ENCODE measurements at regions not wholly inside any gene's neighbourhood (a gene's known extent, or its start where the extent isn't known, plus 50 kb on each side); places are given as distances from the start of the nearest gene placed in this dataset.
"Not testable (repeated sequence)": the region's sequence is repeated elsewhere in the genome, so short reads cannot be mapped to it uniquely, and the experiment has no call there.

DNA sequence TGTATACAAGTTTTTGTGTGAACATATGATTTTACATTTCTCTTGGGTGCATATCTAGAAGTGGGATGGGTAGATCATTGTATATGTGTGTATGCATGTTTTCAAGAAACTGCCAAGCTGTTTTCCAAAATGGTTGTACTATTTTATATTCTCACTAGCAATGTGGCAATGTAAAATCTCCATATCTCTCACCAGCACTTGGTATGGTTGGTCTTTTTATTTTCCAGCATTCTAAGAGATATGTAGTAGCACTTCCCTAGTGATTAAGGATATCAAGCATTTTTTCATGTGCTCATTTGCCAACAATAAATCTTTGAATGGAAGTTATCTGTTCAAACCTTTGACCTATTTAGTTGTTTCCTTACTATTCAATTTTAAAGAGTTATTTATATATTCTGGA lies 310.7 kb downstream of the ZNF326 start:
- TF ChIP-seq, protein P1, sequence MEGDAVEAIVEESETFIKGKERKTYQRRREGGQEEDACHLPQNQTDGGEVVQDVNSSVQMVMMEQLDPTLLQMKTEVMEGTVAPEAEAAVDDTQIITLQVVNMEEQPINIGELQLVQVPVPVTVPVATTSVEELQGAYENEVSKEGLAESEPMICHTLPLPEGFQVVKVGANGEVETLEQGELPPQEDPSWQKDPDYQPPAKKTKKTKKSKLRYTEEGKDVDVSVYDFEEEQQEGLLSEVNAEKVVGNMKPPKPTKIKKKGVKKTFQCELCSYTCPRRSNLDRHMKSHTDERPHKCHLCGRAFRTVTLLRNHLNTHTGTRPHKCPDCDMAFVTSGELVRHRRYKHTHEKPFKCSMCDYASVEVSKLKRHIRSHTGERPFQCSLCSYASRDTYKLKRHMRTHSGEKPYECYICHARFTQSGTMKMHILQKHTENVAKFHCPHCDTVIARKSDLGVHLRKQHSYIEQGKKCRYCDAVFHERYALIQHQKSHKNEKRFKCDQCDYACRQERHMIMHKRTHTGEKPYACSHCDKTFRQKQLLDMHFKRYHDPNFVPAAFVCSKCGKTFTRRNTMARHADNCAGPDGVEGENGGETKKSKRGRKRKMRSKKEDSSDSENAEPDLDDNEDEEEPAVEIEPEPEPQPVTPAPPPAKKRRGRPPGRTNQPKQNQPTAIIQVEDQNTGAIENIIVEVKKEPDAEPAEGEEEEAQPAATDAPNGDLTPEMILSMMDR (IDR thresholded peaks at IDR 0.05; ENCODE audit: low read depth, low read length, missing control alignments), result no peak
- H3K4me3 ChIP-seq (ENCODE audit: low read depth, low read length), result no peak overlapping the region
- H3K27me3 ChIP-seq (replicated peaks), result no peaks in the 10 kb centered on the region
- no peak overlapping the region for H3K27ac ChIP-seq
- no peak for DNase-seq
- H3K36me3 ChIP-seq (replicated peaks), result no peaks in the 10 kb centered on the region
- in situ Hi-C loops (cut with HindIII; ENCODE audit: low pct_ligation_motif_present, low sequenced_read_pairs), result no loop called here

DNA sequence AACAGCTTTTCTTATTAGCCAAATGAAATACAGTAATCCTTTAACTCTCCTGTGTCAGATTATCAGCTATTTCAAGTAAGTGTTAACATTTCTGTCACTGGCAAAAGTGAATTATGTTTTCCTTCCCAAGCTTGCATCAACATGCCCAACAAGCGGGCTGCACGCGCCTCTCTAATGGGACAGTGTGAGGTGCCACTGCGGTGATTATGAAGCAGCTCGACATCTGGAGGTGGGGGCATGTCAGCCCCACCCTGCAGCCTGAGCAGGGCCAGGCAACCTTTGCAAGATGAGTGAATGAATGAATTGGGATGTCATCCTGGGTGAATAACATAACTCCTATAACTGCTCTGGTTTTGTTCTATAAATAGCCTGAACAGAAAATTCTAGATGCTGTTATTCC lies 301.4 kb downstream of the ZNF326 start:
- in situ Hi-C loops (cut with HindIII; ENCODE audit: low pct_ligation_motif_present, low sequenced_read_pairs), result no loop called here
- TF ChIP-seq, protein P1 (IDR thresholded peaks at IDR 0.05; ENCODE audit: low read depth, low read length, missing control alignments), result no peak
- no peaks in the 10 kb centered on the region for H3K27me3 ChIP-seq (replicated peaks)
- no peak for DNase-seq
- no peaks in the 10 kb centered on the region for H3K36me3 ChIP-seq (replicated peaks)
- no peak overlapping the region for H3K4me3 ChIP-seq (ENCODE audit: low read depth, low read length)
- no peak overlapping the region for H3K27ac ChIP-seq

DNA sequence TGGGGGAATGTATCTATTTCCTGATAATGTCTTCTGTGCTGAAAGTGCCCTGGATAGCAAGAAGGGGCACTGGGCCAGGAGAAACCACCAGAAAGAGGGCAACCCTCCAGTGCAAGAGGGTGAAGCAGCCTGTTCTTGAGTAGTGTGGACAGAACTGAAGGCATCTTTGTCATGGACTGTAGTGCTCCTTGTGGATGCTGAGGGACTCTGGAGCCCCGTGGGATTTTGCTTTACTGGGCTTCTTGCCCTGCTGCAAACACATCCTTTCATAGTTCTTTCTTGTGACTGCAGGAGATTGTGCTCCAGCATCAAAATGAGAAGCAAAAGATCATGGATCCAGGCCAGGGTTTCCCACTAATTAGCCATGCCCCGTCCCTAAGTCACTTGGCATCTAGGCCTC lies 300.6 kb downstream of the ZNF326 start:
- no peak overlapping the region for H3K27ac ChIP-seq
- H3K4me3 ChIP-seq (ENCODE audit: low read depth, low read length), result no peak overlapping the region
- in situ Hi-C loops (cut with HindIII; ENCODE audit: low pct_ligation_motif_present, low sequenced_read_pairs), result no loop called here
- TF ChIP-seq, protein P1 (IDR thresholded peaks at IDR 0.05; ENCODE audit: low read depth, low read length, missing control alignments), result no peak
- no peaks in the 10 kb centered on the region for H3K36me3 ChIP-seq (replicated peaks)
- H3K27me3 ChIP-seq (replicated peaks), result no peaks in the 10 kb centered on the region
- no peak for DNase-seq

DNA sequence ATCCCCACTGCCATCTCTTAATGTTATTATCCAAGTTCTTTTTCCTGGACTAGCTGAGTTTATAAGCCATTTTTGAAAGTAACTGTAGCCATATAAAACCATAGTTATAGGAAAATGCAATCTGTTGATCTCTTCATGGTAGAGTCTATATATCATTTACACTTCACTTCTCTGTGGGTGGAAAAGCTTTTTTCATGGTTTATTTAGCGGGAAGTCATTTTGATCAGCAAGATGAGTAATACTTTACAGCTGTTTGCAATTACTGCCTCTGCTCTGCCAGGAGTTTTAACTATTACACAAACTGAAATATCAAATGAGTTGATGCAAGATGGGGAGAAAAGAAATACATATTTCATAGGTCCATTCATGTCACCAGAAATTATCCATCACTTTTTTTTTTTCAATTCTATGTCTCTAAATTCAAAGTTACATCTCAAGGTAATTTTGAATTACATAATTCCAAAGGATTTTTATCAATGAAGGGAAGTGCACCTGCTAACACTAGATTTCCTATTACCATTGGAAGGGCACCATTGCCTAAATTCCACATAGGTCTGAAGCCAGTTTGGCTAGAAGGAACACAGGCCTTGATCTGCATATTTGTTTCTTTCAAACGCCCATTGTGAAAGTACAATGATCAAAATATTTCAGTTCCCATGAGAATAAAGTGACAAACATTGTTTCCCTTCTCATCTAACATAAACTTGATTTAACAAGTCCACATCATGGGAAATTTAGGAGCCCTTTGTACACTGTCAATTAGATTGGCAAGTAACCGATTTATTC lies 296.7 kb downstream of the ZNF326 start:
- DNase-seq, result no peak
- no peaks in the 10 kb centered on the region for H3K27me3 ChIP-seq (replicated peaks)
- no peak overlapping the region for H3K4me3 ChIP-seq (ENCODE audit: low read depth, low read length)
- H3K36me3 ChIP-seq (replicated peaks), result no peaks in the 10 kb centered on the region
- TF ChIP-seq, protein P1 (IDR thresholded peaks at IDR 0.05; ENCODE audit: low read depth, low read length, missing control alignments), result no peak
- in situ Hi-C loops (cut with HindIII; ENCODE audit: low pct_ligation_motif_present, low sequenced_read_pairs), result no loop called here
- H3K27ac ChIP-seq, result no peak overlapping the region

DNA sequence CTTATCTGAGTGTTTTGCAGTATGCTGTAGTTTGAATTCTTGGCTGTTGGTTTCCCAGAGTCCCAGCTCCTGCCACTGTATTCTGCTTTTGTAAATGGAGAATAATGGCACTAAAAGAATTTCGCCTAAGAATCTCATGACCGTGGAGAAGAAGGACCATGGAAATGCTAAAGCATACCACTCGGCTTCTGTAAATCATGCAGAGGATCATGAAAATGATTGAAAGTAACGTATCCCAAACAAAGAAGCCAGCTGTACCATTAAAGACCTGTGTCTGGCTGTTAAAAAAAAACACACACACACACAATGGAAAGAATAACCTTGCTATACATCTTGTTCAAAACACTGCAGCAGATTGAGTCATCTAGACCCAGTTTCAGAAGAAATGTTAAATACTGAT lies 287.9 kb downstream of the ZNF326 start:
- in situ Hi-C loops (cut with HindIII; ENCODE audit: low pct_ligation_motif_present, low sequenced_read_pairs), result no loop called here
- DNase-seq, result no peak
- no peak overlapping the region for H3K27ac ChIP-seq
- no peaks in the 10 kb centered on the region for H3K36me3 ChIP-seq (replicated peaks)
- no peaks in the 10 kb centered on the region for H3K27me3 ChIP-seq (replicated peaks)
- TF ChIP-seq, protein P1 (IDR thresholded peaks at IDR 0.05; ENCODE audit: low read depth, low read length, missing control alignments), result no peak
- no peak overlapping the region for H3K4me3 ChIP-seq (ENCODE audit: low read depth, low read length)

DNA sequence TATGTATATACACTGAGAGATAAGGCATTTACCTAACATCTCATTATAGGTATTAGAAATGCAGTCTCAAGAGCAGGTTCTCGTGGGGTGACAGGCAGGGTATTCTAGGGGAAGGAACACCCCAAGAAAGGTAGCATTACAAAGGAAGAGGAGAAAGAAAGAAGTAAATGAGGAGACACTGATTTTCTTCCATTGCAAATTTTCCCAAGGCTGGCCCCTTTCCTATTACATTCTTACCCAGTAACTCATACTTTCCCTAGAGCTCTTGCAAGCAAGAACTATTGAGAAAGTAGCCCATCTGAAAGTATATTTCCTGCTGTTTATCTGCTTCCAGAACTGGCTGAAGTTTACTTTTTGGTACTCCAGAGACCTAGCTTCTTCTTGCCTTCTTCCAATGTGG lies 287.0 kb downstream of the ZNF326 start:
- H3K4me3 ChIP-seq (ENCODE audit: low read depth, low read length); H3K36me3 ChIP-seq (replicated peaks); in situ Hi-C loops (cut with HindIII; ENCODE audit: low pct_ligation_motif_present, low sequenced_read_pairs); H3K27me3 ChIP-seq (replicated peaks); H3K27ac ChIP-seq; DNase-seq: not testable (repeated sequence)

Data from brain microvascular endothelial cell (primary cell).